Kidney (tissue), 13 donors: ENCODE measurements at regions not wholly inside any gene's neighbourhood (a gene's known extent, or its start where the extent isn't known, plus 50 kb on each side); places are given as distances from the start of the nearest gene placed in this dataset.

Source experiments
- DNase-seq, 5 donors: peaks; one replicate each; pipeline ENCODE4 v3.0.0-alpha.2; 2013 to 2020
- FAIRE-seq: peaks from 2 replicates; lab custom pipeline; 2012; peaks lifted over from hg19 to GRCh38; lab: Jason Lieb, UNC
- H3K27ac ChIP-seq, 2 donors: one replicate each; pipeline ENCODE4 v1.7.0; 2013; ENCODE audit warnings: low read depth in 2 of 2, low read length in 2 of 2, inconsistent platforms in 1 of 2
- H3K27me3 ChIP-seq: one replicate; pipeline ENCODE4 v1.7.1; 2013; ENCODE audit warnings: low read length, inconsistent platforms; ENCODE audit not compliant: control insufficient read depth, insufficient read depth
- H3K36me3 ChIP-seq, 3 donors: one replicate each; pipeline versions ENCODE4 v1.7.0 to v1.7.1; 2013; ENCODE audit warnings: low read length in 3 of 3, control low read depth in 1 of 3, inconsistent platforms in 1 of 3; ENCODE audit not compliant: insufficient read depth in 3 of 3, control insufficient read depth in 2 of 3
- H3K4me1 ChIP-seq, 3 donors: one replicate each; pipeline versions ENCODE4 v1.7.0 to v1.7.1; 2013; ENCODE audit warnings: low read length in 3 of 3, inconsistent platforms in 1 of 3, low read depth in 1 of 3; ENCODE audit not compliant: control insufficient read depth in 2 of 3, insufficient read depth in 2 of 3
- H3K4me3 ChIP-seq, 3 donors: one replicate each; pipeline versions ENCODE4 v1.7.0 to v1.8.1; 2013; ENCODE audit warnings: low read length in 3 of 3, control low read depth in 1 of 3, inconsistent platforms in 1 of 3
- H3K9ac ChIP-seq, 3 donors: one replicate each; pipeline versions ENCODE4 v1.7.0 to v1.7.1; 2013; ENCODE audit warnings: low read length in 3 of 3, control low read depth in 1 of 3, inconsistent platforms in 1 of 3
- H3K9me3 ChIP-seq, 3 donors: one replicate each; pipeline versions ENCODE4 v1.7.0 to v1.7.1; 2013; ENCODE audit warnings: low read length in 3 of 3, control low read depth in 1 of 3, inconsistent platforms in 1 of 3; ENCODE audit not compliant: control insufficient read depth in 2 of 3, insufficient read depth in 1 of 3
- CTCF ChIP-seq: IDR thresholded peaks from 3 replicates; pipeline ENCODE4 v1.5.1; 2012; ENCODE audit warnings: mild to moderate bottlenecking, moderate library complexity, borderline replicate concordance; ENCODE audit not compliant: insufficient read depth; ENCODE audit errors: extremely low read depth
- intact Hi-C: fragments of 100-400 bp; cut with DNase I; formaldehyde crosslinking; loops from one replicate; pipeline ENCODE4 v1.11.1; 2022
- donor health status: control.
- donor health status: control.
- donor health status: control.
- donor health status: control.
- donor health status: control.
- donor health status: DM: yes; HTN: yes; CAD: no.
- donor health status: Normal renal cell carcinoma (clear cell type).

DNA sequence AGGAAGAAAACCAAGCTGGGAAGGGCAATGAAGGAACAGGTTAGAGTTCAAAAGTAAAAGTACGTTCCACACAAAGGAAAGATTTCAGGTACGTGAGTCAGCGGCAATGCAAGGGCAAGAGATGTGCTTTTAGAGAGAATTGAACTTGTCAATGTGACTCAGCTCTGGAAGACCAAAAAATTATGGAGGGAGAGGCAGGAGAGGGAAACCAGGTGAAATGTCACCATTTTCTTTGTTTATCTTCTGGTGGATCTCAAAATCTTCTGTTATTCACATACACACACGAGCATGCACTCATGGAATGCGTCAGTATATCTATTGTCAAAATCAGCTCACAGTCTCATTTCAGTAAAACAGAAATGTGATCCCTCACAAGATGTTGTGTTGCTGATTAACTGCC lies 148.8 kb upstream of the RFX3 start:
- intact Hi-C loops, result no loop called here
- no peak for TF ChIP-seq CTCF
- no peak overlapping the region for H3K9ac ChIP-seq
- FAIRE-seq (no peak), DNase-seq (no peak)
- H3K36me3 ChIP-seq, result no peaks in the 10 kb centered on the region
- no peaks in the 10 kb centered on the region for H3K9me3 ChIP-seq
- H3K4me1 ChIP-seq, result no peaks in the 10 kb centered on the region
- H3K4me3 ChIP-seq, result no peak overlapping the region
- H3K27me3 ChIP-seq, result no peaks in the 10 kb centered on the region
- H3K27ac ChIP-seq, result no peak overlapping the region

- H3K9me3 ChIP-seq, result no peaks in the 10 kb centered on the region
- no peaks in the 10 kb centered on the region for H3K36me3 ChIP-seq
- no peaks in the 10 kb centered on the region for H3K27me3 ChIP-seq
- FAIRE-seq, result no peak
- intact Hi-C loops, result no loop called here
- H3K4me1 ChIP-seq, result no peaks in the 10 kb centered on the region
- no peak overlapping the region for H3K9ac ChIP-seq
- no peak for DNase-seq
- no peak for TF ChIP-seq CTCF
- no peak overlapping the region for H3K27ac ChIP-seq
- no peak overlapping the region for H3K4me3 ChIP-seq
Observed at GRCh38 chr9:3672399-3672798, 146.6 kb upstream of the RFX3 start.

- no peaks in the 10 kb centered on the region for H3K27me3 ChIP-seq
- TF ChIP-seq CTCF, result no peak
- H3K9ac ChIP-seq, result no peak overlapping the region
- H3K4me3 ChIP-seq, result no peak overlapping the region
- H3K27ac ChIP-seq, result no peak overlapping the region
- no peaks in the 10 kb centered on the region for H3K9me3 ChIP-seq
- FAIRE-seq, result no peak
- H3K36me3 ChIP-seq, result no peaks in the 10 kb centered on the region
- H3K4me1 ChIP-seq, result no peaks in the 10 kb centered on the region
- no peak for DNase-seq
- intact Hi-C loops, result no loop called here
Observed at GRCh38 chr9:3664044-3664443, 138.2 kb upstream of the RFX3 start.

DNA sequence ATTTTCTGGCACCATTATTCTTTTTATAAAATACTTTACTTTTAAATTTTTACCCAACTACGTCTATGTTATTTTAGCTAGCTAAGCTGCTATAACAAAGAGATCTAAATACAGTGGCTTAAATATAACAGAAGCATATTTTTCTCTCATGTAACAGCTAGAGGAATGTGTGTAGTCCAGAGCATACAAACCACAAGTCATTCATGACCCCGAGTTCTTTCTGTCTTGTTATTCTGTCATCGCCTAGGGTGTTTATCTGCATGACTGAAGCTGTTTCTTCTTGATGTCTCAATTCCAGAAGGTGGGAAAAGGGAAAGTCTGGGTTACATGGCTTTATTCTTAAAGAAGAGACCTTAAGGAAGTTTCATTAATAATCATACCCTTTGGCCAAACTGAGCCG lies 136.9 kb upstream of the RFX3 start:
- H3K36me3 ChIP-seq, result no peaks in the 10 kb centered on the region
- no peaks in the 10 kb centered on the region for H3K4me1 ChIP-seq
- no peak for TF ChIP-seq CTCF
- H3K27ac ChIP-seq, result no peak overlapping the region
- H3K9me3 ChIP-seq, result no peaks in the 10 kb centered on the region
- no peak overlapping the region for H3K9ac ChIP-seq
- DNase-seq (no peak), FAIRE-seq (no peak)
- intact Hi-C loops, result no loop called here
- H3K27me3 ChIP-seq, result no peaks in the 10 kb centered on the region
- H3K4me3 ChIP-seq, result no peak overlapping the region
